Stimulated activated effector memory CD8-positive, alpha-beta T cell treated with anti-CD3 and anti-CD28 coated beads, Interleukin-12 subunit alpha, Interleukin-12 subunit beta, amount 100 ng/mL, for 72 hours (primary cell): ENCODE measurements at regions not wholly inside any gene's neighbourhood (a gene's known extent, or its start where the extent isn't known, plus 50 kb on each side); places are given as distances from the start of the nearest gene placed in this dataset.

Experiments used
- ATAC-seq: fragments of 150-1000 bp; cut with Tn5 transposase; 2 replicates; pipeline ENCODE4 v1.10.0; 2021
- DNase-seq, 2 donors: peaks; one replicate each; pipeline ENCODE4 v3.0.0; 2021 to 2022; ENCODE audit warnings: low spot score in 2 of 2
- H3K27ac Mint-ChIP-seq: one replicate; pipeline ENCODE4 v1.8.0; 2022; ENCODE audit warnings: mild to moderate bottlenecking, mixed read lengths
- H3K36me3 Mint-ChIP-seq: one replicate; pipeline ENCODE4 v1.8.0; 2022; ENCODE audit warnings: mild to moderate bottlenecking, mixed read lengths
- H3K4me1 Mint-ChIP-seq: one replicate; pipeline ENCODE4 v1.8.0; 2022; ENCODE audit warnings: mixed read lengths
- H3K4me3 Mint-ChIP-seq: one replicate; pipeline ENCODE4 v1.8.0; 2022; ENCODE audit warnings: mild to moderate bottlenecking, mixed read lengths
- H3K9me3 Mint-ChIP-seq: one replicate; pipeline ENCODE4 v1.8.0; 2022; ENCODE audit warnings: mixed read lengths

DNA sequence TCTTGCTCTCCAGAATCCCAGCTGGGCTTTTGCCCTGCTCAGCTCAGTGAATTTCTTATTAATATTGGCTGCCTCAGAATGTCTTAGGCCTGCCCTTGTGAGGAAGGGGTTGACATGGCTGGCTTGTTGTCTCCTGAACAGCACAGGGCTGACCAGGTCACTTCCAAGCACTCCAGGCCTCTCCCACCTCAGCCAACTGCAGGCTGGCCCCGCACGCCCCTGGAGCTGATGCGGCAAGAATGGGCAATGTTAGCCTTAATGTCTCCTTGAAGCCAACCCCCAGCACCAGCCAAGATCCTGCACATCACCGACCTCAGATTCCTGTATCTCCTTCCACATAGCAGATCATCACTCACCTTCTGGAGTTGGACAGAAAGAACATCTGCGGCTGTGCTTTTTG lies 598.6 kb downstream of the AJAP1 start:
- no peak overlapping the region for H3K4me3 Mint-ChIP-seq
- no peak overlapping the region for H3K27ac Mint-ChIP-seq
- DNase-seq (no peak), ATAC-seq (no peak)
- no peaks in the 10 kb centered on the region for H3K4me1 Mint-ChIP-seq
- no peaks in the 10 kb centered on the region for H3K9me3 Mint-ChIP-seq
- H3K36me3 Mint-ChIP-seq = no peaks in the 10 kb centered on the region

- Mint-ChIP-seq H3K9me3 (peaks cover 3% of the 10 kb centered on the region), H3K4me1 (no peaks in the 10 kb centered on the region), H3K27ac (no peak overlapping the region), H3K36me3 (no peaks in the 10 kb centered on the region), H3K4me3 (no peak overlapping the region)
- ATAC-seq (no peak), DNase-seq (no peak)
Measured at GRCh38 chr1:5250336-5250735, 595.9 kb downstream of the AJAP1 start.

GRCh38 chr1:5245348-5245747 lies 590.9 kb downstream of the AJAP1 start:
- no peak overlapping the region for H3K27ac Mint-ChIP-seq
- DNase-seq (no peak), ATAC-seq (no peak)
- H3K4me1 Mint-ChIP-seq = no peaks in the 10 kb centered on the region
- H3K36me3 Mint-ChIP-seq = no peaks in the 10 kb centered on the region
- H3K9me3 Mint-ChIP-seq = peaks cover 3% of the 10 kb centered on the region
- no peak overlapping the region for H3K4me3 Mint-ChIP-seq

DNA sequence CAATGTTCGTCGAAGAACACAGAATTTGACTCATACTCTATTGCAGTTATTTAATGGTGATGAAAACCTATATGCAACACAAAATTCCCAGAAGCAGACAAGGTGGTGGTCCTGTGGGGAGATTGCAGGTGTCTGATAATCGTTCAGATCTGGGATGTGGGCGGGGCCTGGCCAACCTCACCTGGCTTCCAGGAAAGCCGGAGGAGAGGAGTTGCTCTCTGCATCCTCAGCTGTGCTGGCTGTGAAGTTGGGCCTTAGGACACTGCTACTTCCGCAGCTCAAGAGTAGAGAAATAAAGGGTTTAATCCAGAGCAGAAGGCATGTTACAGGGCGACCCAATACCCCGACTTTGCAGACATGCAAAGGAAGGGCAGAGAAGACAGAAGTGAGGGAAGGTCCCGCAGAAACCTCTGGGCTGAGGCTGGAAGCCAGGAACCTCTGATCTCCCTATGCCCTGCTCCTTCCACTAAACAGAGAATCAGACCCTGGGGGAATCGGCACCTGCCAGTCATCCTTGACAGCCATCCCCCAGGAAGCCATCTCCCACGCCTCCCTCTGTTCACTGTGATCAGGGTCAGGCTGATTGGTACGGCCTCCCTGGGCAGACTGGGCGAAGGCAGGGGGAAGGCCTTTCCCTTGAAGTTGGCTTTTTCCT lies 590.3 kb downstream of the AJAP1 start:
- H3K9me3 Mint-ChIP-seq = peaks cover 3% of the 10 kb centered on the region
- no peaks in the 10 kb centered on the region for H3K4me1 Mint-ChIP-seq
- no peak for ATAC-seq

DNA sequence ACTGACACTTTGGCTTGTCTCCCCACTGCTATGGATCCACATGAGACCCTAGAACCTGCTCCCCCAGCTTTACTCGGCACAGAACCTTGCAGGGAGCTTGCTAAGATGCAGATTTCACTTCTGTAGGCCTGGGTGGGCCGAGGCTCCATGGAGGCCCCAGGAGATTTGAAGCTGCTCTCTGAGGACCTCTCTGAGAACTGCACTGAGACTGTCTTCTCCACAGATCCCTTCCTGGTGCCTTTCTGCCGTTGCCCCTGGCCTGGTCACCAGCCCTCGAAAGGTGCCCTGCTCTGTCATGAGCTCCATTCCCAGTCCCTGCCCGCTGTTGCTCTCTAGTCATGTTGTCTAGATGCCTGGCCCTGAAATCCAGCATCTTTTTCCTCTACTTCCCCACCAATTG lies 588.4 kb downstream of the AJAP1 start:
- H3K27ac Mint-ChIP-seq = no peak overlapping the region
- H3K9me3 Mint-ChIP-seq = peaks cover 3% of the 10 kb centered on the region
- H3K4me3 Mint-ChIP-seq = no peak overlapping the region
- ATAC-seq = no peak
- no peaks in the 10 kb centered on the region for H3K4me1 Mint-ChIP-seq
- H3K36me3 Mint-ChIP-seq = no peaks in the 10 kb centered on the region
- no peak for DNase-seq

More for the DNA sequence above, 590.3 kb downstream of the AJAP1 start:
- Mint-ChIP-seq H3K36me3 (no peaks in the 10 kb centered on the region), H3K4me3 (no peak overlapping the region), H3K27ac (no peak overlapping the region)
- DNase-seq = no peak

DNA sequence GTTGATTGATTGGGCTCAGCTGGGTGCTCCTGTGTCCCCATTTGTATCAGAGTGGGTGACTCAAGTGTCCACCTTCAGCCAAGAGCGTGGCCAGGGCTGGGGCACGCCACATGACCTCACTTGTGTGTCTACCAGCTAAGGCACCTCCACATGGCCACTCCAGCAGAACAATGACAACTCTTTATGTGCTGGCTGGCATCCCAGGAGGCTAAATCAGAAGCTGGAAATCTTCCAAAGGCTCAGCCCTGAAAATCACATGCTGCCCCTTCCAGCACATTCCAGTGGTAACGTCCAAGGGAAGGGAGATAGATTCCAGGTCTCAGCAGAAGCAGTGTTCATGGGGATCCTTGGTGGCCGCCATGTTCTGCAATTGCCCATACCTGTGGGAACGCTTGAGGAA lies 585.5 kb downstream of the AJAP1 start:
- ATAC-seq = no peak
- no peaks in the 10 kb centered on the region for H3K4me1 Mint-ChIP-seq

DNA sequence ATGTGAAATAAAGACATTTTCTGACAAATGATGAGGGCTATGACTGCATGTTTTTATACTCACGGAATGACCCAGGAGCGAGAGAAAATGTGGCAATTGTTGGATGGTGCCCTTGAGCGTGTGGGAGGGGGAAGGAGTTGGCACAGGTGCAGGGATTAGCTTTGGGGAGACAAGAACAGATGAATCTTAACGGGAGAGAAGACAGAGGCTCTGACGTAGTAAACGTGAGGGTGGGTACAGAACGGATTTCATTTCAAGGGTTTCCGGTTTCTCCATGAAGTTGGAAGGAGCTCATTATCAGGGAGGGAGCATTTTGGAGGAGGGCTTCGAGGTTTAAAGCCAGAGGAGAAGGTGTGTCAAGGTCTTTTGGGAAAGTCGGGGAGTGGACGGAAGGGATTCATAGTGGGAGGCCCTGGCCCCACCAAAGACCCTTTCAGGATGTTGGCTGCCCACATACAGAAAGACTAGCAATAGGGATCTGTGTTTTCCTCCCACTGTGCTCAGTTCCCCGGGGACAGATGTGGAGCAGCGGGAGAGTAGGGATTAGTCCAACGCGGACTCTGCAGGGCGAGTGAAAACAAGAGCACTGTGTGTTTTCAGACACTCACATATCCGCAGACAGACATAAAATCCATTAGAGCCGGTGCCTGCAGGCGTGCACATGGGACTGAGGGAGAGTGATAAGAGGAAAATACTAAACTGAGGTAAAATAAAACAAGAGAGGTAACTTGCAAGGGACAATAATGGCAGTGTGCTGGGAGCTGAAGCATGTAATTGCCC lies 584.1 kb downstream of the AJAP1 start:
- no peak overlapping the region for H3K27ac Mint-ChIP-seq
- H3K4me1 Mint-ChIP-seq = no peaks in the 10 kb centered on the region
- H3K4me3 Mint-ChIP-seq = no peak overlapping the region
- no peaks in the 10 kb centered on the region for H3K9me3 Mint-ChIP-seq
- ATAC-seq (no peak), DNase-seq (no peak)
- H3K36me3 Mint-ChIP-seq = no peaks in the 10 kb centered on the region

More for the DNA sequence above, 585.5 kb downstream of the AJAP1 start:
- DNase-seq = no peak
- no peak overlapping the region for H3K4me3 Mint-ChIP-seq
- H3K27ac Mint-ChIP-seq = no peak overlapping the region
- no peaks in the 10 kb centered on the region for H3K9me3 Mint-ChIP-seq
- H3K36me3 Mint-ChIP-seq = no peaks in the 10 kb centered on the region

GRCh38 chr1:5235355-5235899 lies 581.0 kb downstream of the AJAP1 start:
- Mint-ChIP-seq H3K9me3 (peaks cover 4% of the 10 kb centered on the region), H3K27ac (no peak overlapping the region), H3K36me3 (no peaks in the 10 kb centered on the region), H3K4me1 (no peaks in the 10 kb centered on the region), H3K4me3 (no peak overlapping the region)
- no peak for DNase-seq
- ATAC-seq = no peak

DNA sequence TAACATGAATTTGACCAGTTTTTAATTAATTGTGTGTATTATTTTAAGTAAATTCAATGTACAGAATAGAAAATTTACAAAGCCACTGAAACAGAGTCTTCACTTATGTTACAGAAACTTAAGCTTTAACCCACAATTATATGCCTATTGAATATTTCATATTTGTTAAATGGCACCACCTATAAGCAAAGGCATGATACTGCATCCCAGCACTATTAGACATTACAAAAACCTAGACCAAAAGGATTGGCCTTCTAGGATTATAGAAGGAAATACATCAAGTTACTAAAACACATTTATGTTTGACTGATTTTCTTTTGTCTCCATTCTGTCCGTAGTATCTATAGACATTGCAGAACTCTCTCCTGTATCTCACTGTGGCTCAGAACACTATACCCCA lies 578.1 kb downstream of the AJAP1 start:
- Mint-ChIP-seq H3K36me3 (no peaks in the 10 kb centered on the region), H3K4me3 (no peak overlapping the region), H3K9me3 (peaks cover 4% of the 10 kb centered on the region), H3K4me1 (no peaks in the 10 kb centered on the region), H3K27ac (no peak overlapping the region)
- ATAC-seq (no peak), DNase-seq (no peak)

GRCh38 chr1:5231541-5232315 lies 577.3 kb downstream of the AJAP1 start:
- H3K9me3 Mint-ChIP-seq = peaks cover 4% of the 10 kb centered on the region
- H3K4me1 Mint-ChIP-seq = no peaks in the 10 kb centered on the region
- no peaks in the 10 kb centered on the region for H3K36me3 Mint-ChIP-seq
- H3K4me3 Mint-ChIP-seq = no peak overlapping the region
- H3K27ac Mint-ChIP-seq = no peak overlapping the region
- no peak for DNase-seq
- no peak for ATAC-seq

- ATAC-seq (no peak), DNase-seq (no peak)
- Mint-ChIP-seq H3K4me1 (no peaks in the 10 kb centered on the region), H3K36me3 (no peaks in the 10 kb centered on the region), H3K9me3 (no peaks in the 10 kb centered on the region), H3K4me3 (no peak overlapping the region), H3K27ac (no peak overlapping the region)
Measured at GRCh38 chr1:5227114-5227513, 572.7 kb downstream of the AJAP1 start.

DNA sequence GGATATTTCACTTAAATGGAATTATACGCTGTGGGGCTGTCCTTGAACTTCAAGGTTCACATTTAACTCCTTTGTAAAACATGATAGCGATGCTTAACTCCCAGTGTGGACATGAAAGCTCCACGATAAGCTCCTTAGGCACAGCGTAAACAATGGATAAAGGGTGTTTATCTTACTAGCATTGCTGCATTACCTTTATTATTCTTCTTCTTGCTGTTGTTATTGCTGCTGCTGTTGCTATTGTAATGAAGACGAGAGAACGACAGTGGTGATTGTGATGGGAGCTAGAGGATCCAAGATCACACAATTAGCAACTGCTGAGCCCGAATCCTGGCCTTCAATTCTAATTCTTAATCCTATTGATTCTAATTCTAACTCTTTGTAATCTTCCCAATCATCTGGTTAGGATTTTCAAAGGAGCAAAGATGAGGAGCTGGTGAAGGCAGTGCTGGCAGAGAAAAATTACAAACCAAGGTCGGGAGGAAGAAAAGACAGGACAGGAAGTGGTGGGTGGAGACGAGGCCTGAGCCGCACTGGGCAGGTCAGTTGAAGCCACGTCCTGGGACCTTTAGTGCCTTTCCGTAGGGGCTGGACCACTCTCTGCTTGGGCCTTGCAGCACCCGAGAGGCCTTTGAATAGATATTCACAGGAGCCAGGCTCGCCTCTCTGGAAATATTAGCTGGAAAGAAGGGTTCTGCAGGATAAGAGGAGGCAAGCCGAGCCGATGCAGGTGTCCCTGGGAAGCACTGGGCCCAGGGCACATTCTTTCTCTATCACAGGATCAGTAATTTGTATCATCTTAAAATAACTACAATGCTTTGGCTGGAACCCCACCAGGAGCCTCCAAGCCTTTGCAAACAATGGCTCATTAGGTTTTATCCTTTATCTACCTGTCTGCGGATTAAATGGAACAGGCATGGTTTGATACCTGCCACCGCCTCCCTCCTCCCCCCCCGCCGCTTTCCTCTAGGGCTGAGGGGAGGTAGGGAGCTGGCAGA lies 571.6 kb downstream of the AJAP1 start:
- ATAC-seq (no peak), DNase-seq (no peak)
- Mint-ChIP-seq H3K27ac (no peak overlapping the region), H3K4me3 (no peak overlapping the region), H3K4me1 (no peaks in the 10 kb centered on the region), H3K36me3 (no peaks in the 10 kb centered on the region), H3K9me3 (no peaks in the 10 kb centered on the region)

DNA sequence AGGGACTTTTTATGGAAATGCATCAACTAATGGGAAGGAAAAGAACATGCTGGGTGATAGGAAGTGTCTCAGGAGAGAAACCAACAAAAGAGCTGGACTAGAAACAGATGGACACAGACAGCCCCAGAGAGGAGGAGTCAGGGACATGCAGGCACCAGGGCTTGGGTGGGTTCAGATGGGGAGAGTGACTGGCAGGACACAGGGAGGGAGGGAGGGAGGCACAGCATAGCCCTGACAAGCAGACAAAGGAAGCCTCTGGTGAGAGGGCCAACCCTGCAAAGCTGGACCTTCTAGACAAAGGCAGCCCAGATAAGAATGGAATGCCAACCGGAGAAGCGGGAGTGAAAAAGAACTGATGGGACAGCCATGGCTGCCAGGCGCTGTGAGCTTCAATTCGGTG lies 568.8 kb downstream of the AJAP1 start:
- Mint-ChIP-seq H3K4me1 (no peaks in the 10 kb centered on the region), H3K27ac (no peak overlapping the region), H3K9me3 (no peaks in the 10 kb centered on the region), H3K4me3 (no peak overlapping the region), H3K36me3 (no peaks in the 10 kb centered on the region)
- no peak for ATAC-seq
- DNase-seq = no peak

DNA sequence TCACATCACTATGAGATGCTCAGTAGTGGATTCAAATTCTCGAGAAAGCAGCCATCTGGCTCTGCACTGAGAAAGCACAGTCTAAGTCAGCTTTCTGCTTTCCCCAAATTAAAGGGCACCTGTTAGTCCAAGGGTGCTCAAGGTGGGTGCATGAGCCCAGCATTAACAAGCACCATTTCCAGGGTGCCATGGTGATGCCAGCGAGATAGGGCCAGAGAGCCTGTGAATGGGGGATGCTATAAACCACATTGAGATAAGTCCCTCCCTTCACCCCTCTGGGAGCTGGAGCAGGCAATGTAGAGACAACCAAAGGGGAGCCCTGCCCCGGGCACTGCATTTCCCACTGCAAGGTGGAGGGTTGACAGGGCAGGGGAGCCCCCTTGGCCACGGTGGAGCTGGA lies 568.2 kb downstream of the AJAP1 start:
- ATAC-seq (no peak), DNase-seq (no peak)
- H3K4me3 Mint-ChIP-seq = no peak overlapping the region
- no peak overlapping the region for H3K27ac Mint-ChIP-seq
- H3K4me1 Mint-ChIP-seq = no peaks in the 10 kb centered on the region
- H3K9me3 Mint-ChIP-seq = no peaks in the 10 kb centered on the region
- H3K36me3 Mint-ChIP-seq = no peaks in the 10 kb centered on the region

GRCh38 chr1:5221451-5221850 lies 567.0 kb downstream of the AJAP1 start:
- Mint-ChIP-seq H3K36me3 (no peaks in the 10 kb centered on the region), H3K27ac (no peak overlapping the region), H3K4me3 (no peak overlapping the region), H3K9me3 (no peaks in the 10 kb centered on the region), H3K4me1 (no peaks in the 10 kb centered on the region)
- no peak for ATAC-seq
- no peak for DNase-seq
